ENCODE measurements at regions not wholly inside any gene's neighbourhood (a gene's known extent, or its start where the extent isn't known, plus 50 kb on each side); places are given as distances from the start of the nearest gene placed in this dataset.

- TF ChIP-seq FOXM1 (IDR thresholded peaks at IDR 0.05; ENCODE audit: borderline replicate concordance) (no peak), FOXK2 (IDR thresholded peaks at IDR 0.05) (no peak), NFRKB (IDR thresholded peaks at IDR 0.05) (no peak), ARNT (IDR thresholded peaks at IDR 0.05) (no peak)
Observed at GRCh38 chr13:39862900-39863299, 207.4 kb downstream of the COG6 start.
